Spleen (tissue), 11 donors: ENCODE measurements at regions not wholly inside any gene's neighbourhood (a gene's known extent, or its start where the extent isn't known, plus 50 kb on each side); places are given as distances from the start of the nearest gene placed in this dataset.

Source experiments
- DNase-seq: peaks from one replicate; pipeline ENCODE4 v3.0.0-alpha.2; 2020
- H3K27ac ChIP-seq, 8 donors: fragments of 200-600 bp; sonication (generic) in 7 of 8; 1 replicate in 4 of 8; 2 replicates in 4 of 8; pipeline versions ENCODE4 v1.5.0 to v1.8.0; 2016 to 2021; ENCODE audit warnings: inconsistent platforms in 4 of 8, mild to moderate bottlenecking in 4 of 8, moderate library complexity in 1 of 8
- H3K27me3 ChIP-seq, 7 donors: fragments of 200-600 bp; sonication (generic) in 6 of 7; replicated peaks in 1 of 7; 1 replicate in 4 of 7; 2 replicates in 3 of 7; pipeline versions ENCODE4 v1.5.0 to v1.8.0; 2016 to 2021; ENCODE audit warnings: inconsistent platforms in 3 of 7, mild to moderate bottlenecking in 1 of 7
- H3K36me3 ChIP-seq, 6 donors: fragments of 200-600 bp; sonication (generic) in 5 of 6; 1 replicate in 4 of 6; 2 replicates in 2 of 6; pipeline versions ENCODE4 v1.5.0 to v1.8.0; 2016 to 2021; ENCODE audit warnings: inconsistent platforms in 2 of 6
- H3K4me1 ChIP-seq, 6 donors: fragments of 200-600 bp; sonication (generic) in 5 of 6; 1 replicate in 3 of 6; 2 replicates in 3 of 6; pipeline versions ENCODE4 v1.5.0 to v1.8.0; 2016 to 2021; ENCODE audit warnings: inconsistent platforms in 3 of 6
- H3K4me3 ChIP-seq, 8 donors: fragments of 200-600 bp; sonication (generic) in 7 of 8; 1 replicate in 4 of 8; 2 replicates in 4 of 8; pipeline versions ENCODE4 v1.5.0 to v1.8.0; 2016 to 2021; ENCODE audit warnings: inconsistent platforms in 4 of 8, mild to moderate bottlenecking in 4 of 8, moderate library complexity in 2 of 8
- H3K9me3 ChIP-seq, 8 donors: fragments of 200-600 bp; sonication (generic) in 7 of 8; 1 replicate in 4 of 8; 2 replicates in 4 of 8; pipeline versions ENCODE4 v1.5.0 to v1.8.0; 2016 to 2021; ENCODE audit warnings: inconsistent platforms in 4 of 8
- CTCF ChIP-seq, 11 experiments: fragments of 200-600 bp in 7 of 11; fragments of 450-650 bp in 4 of 11; sonication (generic) in 4 of 11; IDR thresholded peaks in 8 of 11; conservative IDR thresholded peaks in 3 of 11; 1 replicate in 7 of 11; 2 replicates in 4 of 11; pipeline versions ENCODE4 v1.4.0 to v1.8.0; 2016 to 2021; ENCODE audit warnings: antibody characterized with exemption in 11 of 11, inconsistent platforms in 4 of 11, mild to moderate bottlenecking in 1 of 11
- POLR2A ChIP-seq, 3 donors: fragments of 450-650 bp; IDR thresholded peaks; one replicate each; pipeline ENCODE4 v1.5.1; 2017; ENCODE audit warnings: antibody characterized with exemption in 3 of 3, mild to moderate bottlenecking in 1 of 3
- POLR2AphosphoS5 ChIP-seq, 3 donors: sonication (generic); formaldehyde crosslinking; IDR thresholded peaks; one replicate each; pipeline ENCODE4 v1.5.1; 2017; ENCODE audit warnings: antibody characterized with exemption in 3 of 3
- WGBS, 5 donors: extraction: QIAGEN DNeasy Blood & Tissue Kit in 3 of 5; methylation state at CpG; one replicate each; pipeline versions ENCODE4 v1.1.5 to v1.1.7; 2013 to 2018; 5-methylcytosine and 5-hydroxymethylcytosine counted together
- intact Hi-C: fragments of 100-400 bp; cut with DNase I; formaldehyde crosslinking; loops from one replicate; pipeline ENCODE4 v1.15.0; 2023; ENCODE audit warnings: low total_unique reads
- small RNA-seq, 4 donors: library from RNA; depleted of rRNA; stranded (forward); fragments of <200 nt; gene quantifications; one replicate each; pipeline ENCODE3, GENCODE V24; 2016
- donor health status: healthy with polysubstance abuse.
- donor health status: DM: no; HTN: no; CAD: no; lungs with moderate emphysema.
- donor health status: DM: no; HTN: no; CAD: no.
- donor health status: Bipolar disorder and iron deficiency.
- donor health status: healthy.
- donor health status: DM: no; HTN: no; CAD: no.
- donor health status: DM: yes; HTN: yes; CAD: no.

GRCh38 chr3:27536491-27536890 lies 52.3 kb upstream of the SLC4A7 start:
- TF ChIP-seq POLR2AphosphoS5 (IDR thresholded peaks at IDR 0.05) (no peak), POLR2A (IDR thresholded peaks at IDR 0.05) (no peak), CTCF (IDR thresholded peaks at IDR 0.05 in 8 of 11, conservative IDR thresholded peaks at IDR 0.05 in 3 of 11) (no peak)
- no peak overlapping the region for H3K27ac ChIP-seq

GRCh38 chr3:27535809-27536392 lies 51.7 kb upstream of the SLC4A7 start:
- TF ChIP-seq CTCF (IDR thresholded peaks at IDR 0.05 in 8 of 11, conservative IDR thresholded peaks at IDR 0.05 in 3 of 11) (no peak), POLR2A (IDR thresholded peaks at IDR 0.05) (no peak), POLR2AphosphoS5 (IDR thresholded peaks at IDR 0.05) (no peak)
- peak overlapping the region in 3 of 8 donors; percentile 43 to 77 (median 66) for H3K27ac ChIP-seq
- H3K9me3 ChIP-seq = no peaks in the 10 kb centered on the region
- intact Hi-C loops = no loop called here
- WGBS, 5 donors = 71 to 97% (median 92%) methylated on average over 2 of the region's 2 CpGs
- no peak overlapping the region for H3K4me3 ChIP-seq
- peaks cover 5 to 26% (median 19%) of the 10 kb centered on the region in 6 donors for H3K4me1 ChIP-seq
- no peaks in the 10 kb centered on the region for H3K27me3 ChIP-seq
- no peaks in the 10 kb centered on the region for H3K36me3 ChIP-seq
- no peak for DNase-seq

More at GRCh38 chr3:27536491-27536890, 52.3 kb upstream of the SLC4A7 start:
- 90 to 100% (median 96%) methylated on average over 1 of the region's 1 CpG for WGBS, 5 donors
- Histone ChIP-seq H3K27me3 (no peaks in the 10 kb centered on the region), H3K36me3 (no peaks in the 10 kb centered on the region), H3K4me1 (peaks cover 5 to 26% (median 19%) of the 10 kb centered on the region in 6 donors), H3K9me3 (no peaks in the 10 kb centered on the region), H3K4me3 (no peak overlapping the region)
- intact Hi-C loops = no loop called here
- DNase-seq = no peak

- Histone ChIP-seq H3K4me3 (no peak overlapping the region), H3K9me3 (no peaks in the 10 kb centered on the region), H3K27ac (peak overlapping the region in 6 of 8 donors; percentile 5 to 77 (median 52)), H3K36me3 (no peaks in the 10 kb centered on the region), H3K27me3 (no peaks in the 10 kb centered on the region), H3K4me1 (peaks cover 5 to 26% (median 19%) of the 10 kb centered on the region in 6 donors)
- intact Hi-C loops = no loop called here
- WGBS, 5 donors = 60 to 72% (median 62%) methylated on average over 10 of the region's 10 CpGs
- no peak for TF ChIP-seq POLR2A (IDR thresholded peaks at IDR 0.05)
- no peak for TF ChIP-seq CTCF (IDR thresholded peaks at IDR 0.05 in 8 of 11, conservative IDR thresholded peaks at IDR 0.05 in 3 of 11)
- TF ChIP-seq POLR2AphosphoS5 (IDR thresholded peaks at IDR 0.05) = no peak
- DNase-seq = no peak
Observed at GRCh38 chr3:27533718-27534573, 49.8 kb upstream of the SLC4A7 start.

Small RNA genes lying in the stretch of these regions (small RNA-seq; reads per million reads assigned to genes)
- gene AC098614.2 = 0 reads per million in 4 donors
- 0 reads per million in 4 donors for gene RF00019
